GM12872 (cell line): ENCODE measurements at regions not wholly inside any gene's neighbourhood (a gene's known extent, or its start where the extent isn't known, plus 50 kb on each side); places are given as distances from the start of the nearest gene placed in this dataset.
A peak's percentile ranks its signal among the peaks of the same experiment; 100 is the strongest.

Source experiments
- CTCF ChIP-seq: IDR thresholded peaks from 3 replicates; pipeline ENCODE4 v1.5.1; 2011; ENCODE audit warnings: low read depth, mild to moderate bottlenecking, low read length, moderate library complexity; ENCODE audit not compliant: insufficient read depth

GRCh38 chr18:55862693-55863390 is 274.9 kb upstream of the TCF4 start:
- TF ChIP-seq CTCF = no peak

GRCh38 chr18:55861266-55861665 is 273.3 kb upstream of the TCF4 start:
- TF ChIP-seq CTCF = peak; percentile 12; the same call in 1 of the 3 replicates

GRCh38 chr18:55858661-55859515 is 270.9 kb upstream of the TCF4 start:
- no peak for TF ChIP-seq CTCF

- TF ChIP-seq CTCF = no peak
Measured at GRCh38 chr18:55857956-55858355, 270.0 kb upstream of the TCF4 start.

- TF ChIP-seq CTCF = no peak
Measured at GRCh38 chr18:55857409-55857808, 269.4 kb upstream of the TCF4 start.

GRCh38 chr18:55856679-55857078 is 268.7 kb upstream of the TCF4 start:
- no peak for TF ChIP-seq CTCF

- no peak for TF ChIP-seq CTCF
Measured at GRCh38 chr18:55856229-55856628, 268.2 kb upstream of the TCF4 start.
